ENCODE measurements at regions not wholly inside any gene's neighbourhood (a gene's known extent, or its start where the extent isn't known, plus 50 kb on each side); places are given as distances from the start of the nearest gene placed in this dataset.

GRCh38 chr17:72396121-72396520 lies 275.3 kb downstream of the SOX9 start:
- no peak for TF ChIP-seq CTCF (IDR thresholded peaks at IDR 0.05; ENCODE audit: insufficient read depth, missing control alignments)
- FAIRE-seq, result no peak
- no peak for DNase-seq (ENCODE audit: insufficient read length, low spot score)

GRCh38 chr17:72397223-72397667 lies 276.4 kb downstream of the SOX9 start:
- FAIRE-seq, result no peak
- no peak for TF ChIP-seq CTCF (IDR thresholded peaks at IDR 0.05; ENCODE audit: insufficient read depth, missing control alignments)
- DNase-seq (ENCODE audit: insufficient read length, low spot score), result no peak

- FAIRE-seq (no peak), DNase-seq (ENCODE audit: insufficient read length, low spot score) (no peak)
- TF ChIP-seq CTCF (IDR thresholded peaks at IDR 0.05; ENCODE audit: insufficient read depth, missing control alignments), result no peak
Observed at GRCh38 chr17:72397687-72398086, 276.9 kb downstream of the SOX9 start.

GRCh38 chr17:72399023-72399607 lies 278.3 kb downstream of the SOX9 start:
- no peak for FAIRE-seq
- no peak for TF ChIP-seq CTCF (IDR thresholded peaks at IDR 0.05; ENCODE audit: insufficient read depth, missing control alignments)
- DNase-seq (ENCODE audit: insufficient read length, low spot score), result no peak

- FAIRE-seq (no peak), DNase-seq (ENCODE audit: insufficient read length, low spot score) (no peak)
- no peak for TF ChIP-seq CTCF (IDR thresholded peaks at IDR 0.05; ENCODE audit: insufficient read depth, missing control alignments)
Observed at GRCh38 chr17:72399608-72400487, 279.0 kb downstream of the SOX9 start.

GRCh38 chr17:72400488-72400827 lies 279.6 kb downstream of the SOX9 start:
- FAIRE-seq (no peak), DNase-seq (ENCODE audit: insufficient read length, low spot score) (no peak)
- TF ChIP-seq CTCF (IDR thresholded peaks at IDR 0.05; ENCODE audit: insufficient read depth, missing control alignments), result no peak

- DNase-seq (ENCODE audit: insufficient read length, low spot score) (no peak), FAIRE-seq (no peak)
- TF ChIP-seq CTCF (IDR thresholded peaks at IDR 0.05; ENCODE audit: insufficient read depth, missing control alignments), result no peak
Observed at GRCh38 chr17:72400863-72401262, 280.0 kb downstream of the SOX9 start.
